ENCODE measurements at regions not wholly inside any gene's neighbourhood (a gene's known extent, or its start where the extent isn't known, plus 50 kb on each side); places are given as distances from the start of the nearest gene placed in this dataset.
A peak's percentile ranks its signal among the peaks of the same experiment; 100 is the strongest.
"Not testable (repeated sequence)": the region's sequence is repeated elsewhere in the genome, so short reads cannot be mapped to it uniquely, and the experiment has no call there.

DNA sequence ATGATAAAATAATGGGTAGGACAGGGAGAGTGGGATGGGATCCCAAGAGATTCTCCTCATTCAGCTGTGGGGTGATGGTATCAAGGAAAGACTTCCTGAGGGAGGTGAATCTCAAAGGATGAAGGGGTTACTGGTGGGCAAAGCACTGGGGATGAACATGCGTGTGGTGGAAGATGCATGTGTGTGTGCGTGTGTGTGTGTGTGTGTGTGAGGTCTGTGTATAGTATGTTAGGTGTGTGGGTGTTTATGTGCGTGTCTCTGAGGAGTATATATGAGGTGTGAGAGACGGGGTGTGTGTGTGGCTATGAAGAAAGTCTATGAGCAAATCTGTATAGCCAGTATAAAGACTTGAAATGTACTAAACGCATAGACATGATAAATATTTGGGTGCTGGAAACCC is 220.0 kb upstream of the MYLIP start:
- Mint-ChIP-seq H3K4me3 (no peak overlapping the region), H3K9me3 (no peaks in the 10 kb centered on the region), H3K27me3 (no peaks in the 10 kb centered on the region), H3K36me3 (ENCODE audit: low read depth) (no peaks in the 10 kb centered on the region), H3K4me1 (ENCODE audit: low read depth) (peaks cover 52% of the 10 kb centered on the region), H3K27ac (no peak overlapping the region)
- intact Hi-C loops (cut with micrococcal nuclease): no loop called here

DNA sequence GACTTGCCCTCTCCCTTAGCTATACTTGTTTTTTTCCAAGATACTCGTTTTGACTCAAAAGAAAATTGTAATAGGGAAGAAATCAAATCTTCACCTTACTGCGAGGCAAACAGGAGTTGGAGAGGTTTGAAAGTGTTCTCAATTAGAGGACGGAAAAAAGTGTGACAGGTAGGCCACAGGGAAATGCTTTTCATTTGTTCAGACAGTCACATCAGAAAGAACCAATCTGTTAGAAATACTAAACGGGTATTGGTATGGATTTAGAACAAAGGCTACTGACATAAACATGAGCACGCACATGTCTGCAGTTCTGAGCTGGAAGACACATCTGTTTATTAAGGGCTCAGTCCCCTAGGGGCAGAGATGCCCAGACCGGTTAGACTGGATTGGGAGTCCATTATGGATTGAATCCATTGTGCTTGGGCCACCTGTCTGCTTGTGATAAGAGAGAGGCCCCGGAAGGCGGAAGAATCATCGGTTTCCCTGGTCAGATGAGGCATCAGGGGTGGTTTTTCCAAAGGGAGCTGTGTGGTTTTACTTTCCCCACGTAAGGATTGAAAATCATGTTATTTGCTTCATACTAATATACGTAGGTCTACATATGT is 220.9 kb upstream of the MYLIP start:
- peaks cover 58% of the 10 kb centered on the region for H3K4me1 Mint-ChIP-seq (ENCODE audit: low read depth)
- H3K27me3 Mint-ChIP-seq: no peaks in the 10 kb centered on the region
- intact Hi-C loops (cut with micrococcal nuclease): no loop called here
- no peak overlapping the region for H3K27ac Mint-ChIP-seq
- H3K9me3 Mint-ChIP-seq: peaks cover 8% of the 10 kb centered on the region
- no peak overlapping the region for H3K4me3 Mint-ChIP-seq
- peaks cover 5% of the 10 kb centered on the region for H3K36me3 Mint-ChIP-seq (ENCODE audit: low read depth)

DNA sequence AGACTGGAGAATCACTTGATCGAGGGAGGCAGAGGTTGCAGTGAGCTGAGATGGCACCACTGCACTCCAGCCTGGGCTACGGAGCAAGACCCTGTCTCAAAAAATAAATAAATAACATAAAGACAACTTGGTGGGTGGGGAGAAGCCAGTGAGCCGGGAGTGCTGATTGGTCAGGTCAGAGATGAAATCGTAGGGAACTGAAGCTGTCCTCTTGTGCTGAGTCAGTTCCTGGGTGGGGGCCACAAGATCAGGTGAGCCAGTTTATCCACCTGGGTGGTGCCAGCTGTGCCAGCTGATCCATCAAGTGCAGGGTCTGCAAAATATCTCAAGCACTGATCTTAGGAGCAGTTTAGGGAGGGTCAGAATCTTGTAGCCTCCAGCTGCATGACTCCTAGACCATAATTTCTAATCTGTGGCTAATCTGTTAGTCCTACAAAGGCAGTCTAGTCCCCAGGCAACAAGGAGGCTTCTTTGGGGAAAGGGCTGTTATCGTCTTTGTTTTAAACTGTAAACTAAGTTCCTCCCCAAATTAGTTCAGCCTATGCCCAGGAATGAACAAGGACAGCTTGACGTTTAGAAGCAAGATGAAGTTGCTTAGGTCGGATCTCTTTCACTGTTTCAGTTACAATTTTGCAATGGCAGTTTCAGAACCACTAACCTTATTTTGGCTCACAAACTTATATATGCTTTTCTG is 221.5 kb upstream of the MYLIP start:
- intact Hi-C loops (cut with micrococcal nuclease); H3K27me3 Mint-ChIP-seq; H3K9me3 Mint-ChIP-seq; H3K4me3 Mint-ChIP-seq; H3K36me3 Mint-ChIP-seq (ENCODE audit: low read depth): not testable (repeated sequence)
- H3K4me1 Mint-ChIP-seq (ENCODE audit: low read depth): peaks cover 56% of the 10 kb centered on the region
- H3K27ac Mint-ChIP-seq: peak overlapping the region; percentile 74

DNA sequence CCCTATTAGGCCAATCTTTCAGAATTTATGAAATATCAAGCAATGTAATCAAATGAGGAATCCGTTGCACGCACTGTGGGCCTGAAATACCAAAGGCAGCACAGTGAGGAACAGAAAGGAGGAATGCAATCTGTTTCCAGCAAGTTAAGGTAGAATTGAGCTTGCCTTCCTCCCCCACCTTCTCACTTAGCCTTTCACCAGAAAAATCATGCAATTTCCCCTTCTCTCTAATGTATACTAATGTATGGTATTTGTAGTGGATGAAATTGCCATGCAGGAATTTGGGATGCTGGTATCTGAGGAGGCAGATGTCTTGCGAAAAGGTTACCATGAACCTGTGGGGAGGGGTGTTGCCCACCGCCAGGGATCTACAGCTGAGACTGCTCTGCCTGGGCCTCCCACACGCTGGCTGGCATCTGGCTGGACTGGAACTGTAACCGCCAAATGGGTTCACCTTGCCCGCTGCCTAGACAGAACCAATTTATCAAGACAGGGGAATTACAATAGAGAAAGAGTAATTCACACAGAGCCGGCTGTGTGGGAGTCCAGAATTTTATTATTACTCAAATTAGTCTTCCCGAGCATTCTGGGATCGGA is 222.4 kb upstream of the MYLIP start:
- Mint-ChIP-seq H3K36me3 (ENCODE audit: low read depth) (peaks cover 5% of the 10 kb centered on the region), H3K27ac (peak overlapping the region; percentile 74), H3K27me3 (no peaks in the 10 kb centered on the region), H3K4me3 (no peak overlapping the region), H3K9me3 (peaks cover 10% of the 10 kb centered on the region), H3K4me1 (ENCODE audit: low read depth) (peaks cover 58% of the 10 kb centered on the region)
- intact Hi-C loops (cut with micrococcal nuclease): no loop called here

DNA sequence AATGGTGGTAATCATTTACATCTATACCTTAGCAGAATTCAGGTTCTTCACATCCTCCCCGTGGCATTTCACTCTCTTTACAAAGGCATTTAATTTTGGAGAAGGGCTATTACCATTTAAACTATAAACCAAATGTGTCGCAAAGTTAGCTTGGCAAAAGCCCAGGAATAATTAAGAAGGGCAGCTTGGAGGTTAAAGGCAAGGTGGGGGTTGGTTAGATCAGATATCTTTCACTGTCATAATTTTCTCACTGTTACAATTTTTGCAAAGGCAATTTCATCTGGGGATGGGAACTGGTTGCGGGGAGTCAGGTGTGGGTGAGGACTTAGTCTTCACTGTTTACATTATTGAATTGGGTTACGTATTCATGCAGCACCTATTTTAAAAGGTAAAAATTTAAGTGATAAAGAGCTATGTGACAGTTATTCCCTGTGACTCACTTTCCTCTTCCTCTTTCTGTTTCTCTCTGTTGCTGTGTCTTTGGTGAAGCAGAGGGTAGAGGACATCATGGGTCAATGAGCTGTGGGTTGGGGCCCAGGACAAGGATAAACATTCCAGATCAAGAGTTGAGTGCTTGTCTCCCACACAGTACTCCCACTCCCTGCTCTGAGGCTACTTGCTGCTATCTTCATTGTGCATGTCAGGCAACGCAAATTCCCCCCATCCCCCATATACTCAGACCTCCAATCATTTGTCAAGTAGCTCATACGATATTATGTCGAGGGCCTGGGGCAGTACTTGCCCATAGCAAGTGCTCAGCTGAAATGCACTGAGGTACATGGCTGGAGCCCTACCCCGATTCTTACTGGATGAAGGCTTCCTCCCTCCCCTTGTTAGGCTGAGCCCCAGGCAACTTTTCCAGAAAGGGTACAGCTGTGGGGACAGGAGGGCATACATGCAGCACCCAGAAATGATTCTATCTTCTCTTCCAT is 223.1 kb upstream of the MYLIP start:
- H3K36me3 Mint-ChIP-seq (ENCODE audit: low read depth): peaks cover 5% of the 10 kb centered on the region
- intact Hi-C loops (cut with micrococcal nuclease): no loop called here
- H3K4me1 Mint-ChIP-seq (ENCODE audit: low read depth): peaks cover 66% of the 10 kb centered on the region
- no peaks in the 10 kb centered on the region for H3K27me3 Mint-ChIP-seq
- H3K27ac Mint-ChIP-seq: peak overlapping the region; percentile 74
- H3K4me3 Mint-ChIP-seq: no peak overlapping the region
- H3K9me3 Mint-ChIP-seq: peaks cover 10% of the 10 kb centered on the region

DNA sequence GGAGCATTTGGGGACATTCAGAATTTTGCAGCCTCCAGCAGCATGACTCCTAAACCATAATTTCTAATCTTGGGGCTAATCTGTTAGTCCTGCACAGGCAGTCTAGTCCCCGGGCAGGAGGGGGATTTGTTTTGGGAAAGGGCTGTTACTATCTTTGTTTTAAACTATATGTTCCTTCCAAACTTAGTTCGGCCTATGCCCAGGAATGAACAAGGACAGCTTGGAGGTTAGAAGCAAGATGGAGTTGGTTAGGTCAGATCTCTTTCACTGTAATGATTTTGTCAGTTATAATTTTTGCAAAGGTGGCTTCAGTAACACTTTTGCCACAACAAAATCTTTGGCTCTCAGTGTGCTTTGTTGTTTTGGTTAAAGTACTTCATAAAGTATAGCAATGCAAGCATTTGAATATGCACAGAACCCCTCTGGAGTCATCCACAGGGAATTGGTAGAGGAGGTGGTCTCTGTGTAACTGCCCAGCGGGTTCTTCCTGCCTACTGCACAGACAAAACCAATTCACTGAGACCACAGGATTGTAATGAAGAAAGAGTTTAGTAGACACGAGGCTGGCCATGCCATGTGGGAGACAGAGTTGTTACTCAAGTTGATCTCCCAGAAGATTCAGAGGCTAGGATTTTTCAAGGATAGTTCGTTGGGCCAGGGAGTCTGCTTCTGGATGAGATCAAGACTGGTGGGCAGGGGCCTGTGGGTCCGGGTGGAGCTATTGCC is 224.1 kb upstream of the MYLIP start:
- peaks cover 68% of the 10 kb centered on the region for H3K4me1 Mint-ChIP-seq (ENCODE audit: low read depth)
- peaks cover 5% of the 10 kb centered on the region for H3K36me3 Mint-ChIP-seq (ENCODE audit: low read depth)
- peaks cover 10% of the 10 kb centered on the region for H3K9me3 Mint-ChIP-seq
- H3K27ac Mint-ChIP-seq: peak overlapping the region; percentile 74
- no peak overlapping the region for H3K4me3 Mint-ChIP-seq
- H3K27me3 Mint-ChIP-seq: no peaks in the 10 kb centered on the region
- intact Hi-C loops (cut with micrococcal nuclease): no loop called here

DNA sequence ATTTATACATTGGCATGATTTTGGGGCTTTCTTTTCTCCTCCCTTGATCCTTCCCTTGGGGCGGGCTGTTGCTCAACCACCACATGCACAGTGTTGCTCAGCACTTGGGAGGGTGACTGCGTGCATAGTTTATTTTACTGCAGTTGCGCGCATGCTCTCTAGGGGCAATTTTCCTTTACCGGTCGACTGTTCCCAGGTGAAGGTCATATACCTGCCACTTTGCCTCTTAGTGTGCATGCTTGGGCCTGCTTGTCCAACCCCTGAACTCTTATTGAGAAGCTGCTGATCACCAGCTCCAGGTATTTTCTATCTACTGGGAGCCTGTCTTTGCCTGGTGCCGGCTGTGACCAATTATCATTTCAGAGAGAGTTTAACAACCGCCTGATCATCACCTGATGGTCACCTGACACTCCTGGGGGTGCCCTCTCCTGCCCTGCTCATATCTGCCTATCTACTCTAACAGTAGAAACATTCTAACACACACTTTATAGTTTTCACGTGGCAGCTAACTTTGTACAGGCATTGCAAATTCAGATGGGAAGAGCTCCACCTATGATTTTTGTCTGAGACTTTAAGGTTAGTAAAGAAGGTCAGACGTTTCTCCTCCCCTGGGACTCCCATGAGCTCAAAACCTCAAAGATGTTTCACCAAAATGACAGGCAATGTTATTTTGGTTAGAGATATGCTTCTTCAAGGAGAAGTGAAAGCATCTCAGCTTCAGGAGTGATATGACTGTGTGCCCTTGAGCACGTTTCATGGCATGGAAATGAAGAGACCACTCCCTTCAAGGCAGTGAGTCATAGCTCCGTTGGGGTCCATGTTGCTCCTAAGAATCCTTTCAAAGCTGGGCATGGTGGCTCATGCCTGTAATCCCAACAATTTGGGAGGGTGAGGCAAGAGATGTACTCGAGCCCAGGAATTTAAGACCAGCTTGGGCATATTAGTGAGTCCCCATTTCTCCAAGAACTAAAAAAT is 227.5 kb upstream of the MYLIP start:
- Mint-ChIP-seq H3K4me1 (ENCODE audit: low read depth) (peaks cover 69% of the 10 kb centered on the region), H3K27me3 (no peaks in the 10 kb centered on the region), H3K36me3 (ENCODE audit: low read depth) (peaks cover 5% of the 10 kb centered on the region), H3K9me3 (peaks cover 10% of the 10 kb centered on the region), H3K27ac (peak overlapping the region; percentile 92), H3K4me3 (peak overlapping the region; percentile 37)
- intact Hi-C loops (cut with micrococcal nuclease): loop anchor here (1.0 kb wide), 2 partner anchors 20 to 230 kb away; no protein-coding TSS in a partner anchor

DNA sequence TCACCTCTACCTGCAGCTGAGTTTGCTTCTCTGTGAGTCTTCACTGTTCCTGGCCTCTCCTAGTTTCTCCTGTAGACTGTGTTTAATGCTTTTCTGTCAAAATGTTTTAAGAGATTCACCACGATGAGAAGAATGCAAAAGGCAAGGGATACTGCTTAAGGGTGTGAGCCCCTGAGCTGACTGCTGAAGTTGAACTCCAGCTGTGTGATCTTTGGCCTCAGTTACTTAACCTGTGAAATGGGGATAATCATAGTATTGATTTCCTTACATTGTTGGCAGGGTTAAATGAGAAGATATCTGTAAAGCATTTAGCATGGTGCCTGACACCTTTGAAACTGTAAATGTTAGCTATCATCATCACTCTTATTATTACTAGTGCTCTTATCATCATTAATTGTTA is 230.2 kb upstream of the MYLIP start:
- Mint-ChIP-seq H3K4me3 (no peak overlapping the region), H3K9me3 (peaks cover 8% of the 10 kb centered on the region), H3K27me3 (no peaks in the 10 kb centered on the region), H3K36me3 (ENCODE audit: low read depth) (peaks cover 4% of the 10 kb centered on the region), H3K4me1 (ENCODE audit: low read depth) (peaks cover 54% of the 10 kb centered on the region), H3K27ac (peak overlapping the region; percentile 58)
- intact Hi-C loops (cut with micrococcal nuclease): no loop called here

DNA sequence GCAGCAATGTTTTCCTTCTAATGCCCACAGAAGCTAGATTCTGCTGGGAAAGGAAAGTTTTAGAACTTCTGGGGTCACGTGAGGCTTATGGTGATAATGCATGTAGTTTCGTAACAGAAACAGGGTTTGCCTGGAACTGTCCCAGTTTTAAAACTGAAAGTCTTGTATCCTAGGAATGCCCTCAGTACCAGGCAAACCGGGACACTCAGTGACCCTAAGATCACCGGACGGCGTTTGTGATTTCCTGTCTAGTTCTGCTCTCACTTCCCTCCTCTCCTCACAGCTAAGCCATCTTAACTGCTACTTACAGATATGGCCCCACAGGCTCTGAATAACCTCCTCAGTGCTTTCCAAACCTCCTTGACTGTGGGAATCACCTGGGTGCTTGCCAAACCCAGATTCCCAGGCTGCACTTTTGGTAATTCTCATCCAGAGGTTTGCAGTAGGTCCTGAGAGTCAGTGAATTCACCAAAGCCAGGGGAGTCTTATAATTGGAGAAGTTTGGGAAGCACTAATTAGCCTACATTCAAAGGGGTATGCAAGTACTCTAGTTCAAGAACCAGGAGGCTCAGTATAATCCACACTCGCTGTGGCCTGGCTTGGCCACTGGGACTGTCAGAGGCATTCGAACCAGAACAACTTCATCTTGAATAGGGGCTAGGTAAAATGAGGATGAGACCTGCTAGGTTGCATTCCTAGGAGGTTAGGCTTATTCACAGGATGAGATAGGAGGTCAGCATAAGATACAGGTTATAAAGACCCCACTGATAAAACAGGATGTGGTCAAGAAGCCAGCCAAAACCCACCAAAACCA is 231.6 kb upstream of the MYLIP start:
- no peaks in the 10 kb centered on the region for H3K9me3 Mint-ChIP-seq
- peak overlapping the region; percentile 82 for H3K27ac Mint-ChIP-seq
- no peaks in the 10 kb centered on the region for H3K36me3 Mint-ChIP-seq (ENCODE audit: low read depth)
- H3K27me3 Mint-ChIP-seq: no peaks in the 10 kb centered on the region
- no peak overlapping the region for H3K4me3 Mint-ChIP-seq
- intact Hi-C loops (cut with micrococcal nuclease): no loop called here
- H3K4me1 Mint-ChIP-seq (ENCODE audit: low read depth): peaks cover 48% of the 10 kb centered on the region

DNA sequence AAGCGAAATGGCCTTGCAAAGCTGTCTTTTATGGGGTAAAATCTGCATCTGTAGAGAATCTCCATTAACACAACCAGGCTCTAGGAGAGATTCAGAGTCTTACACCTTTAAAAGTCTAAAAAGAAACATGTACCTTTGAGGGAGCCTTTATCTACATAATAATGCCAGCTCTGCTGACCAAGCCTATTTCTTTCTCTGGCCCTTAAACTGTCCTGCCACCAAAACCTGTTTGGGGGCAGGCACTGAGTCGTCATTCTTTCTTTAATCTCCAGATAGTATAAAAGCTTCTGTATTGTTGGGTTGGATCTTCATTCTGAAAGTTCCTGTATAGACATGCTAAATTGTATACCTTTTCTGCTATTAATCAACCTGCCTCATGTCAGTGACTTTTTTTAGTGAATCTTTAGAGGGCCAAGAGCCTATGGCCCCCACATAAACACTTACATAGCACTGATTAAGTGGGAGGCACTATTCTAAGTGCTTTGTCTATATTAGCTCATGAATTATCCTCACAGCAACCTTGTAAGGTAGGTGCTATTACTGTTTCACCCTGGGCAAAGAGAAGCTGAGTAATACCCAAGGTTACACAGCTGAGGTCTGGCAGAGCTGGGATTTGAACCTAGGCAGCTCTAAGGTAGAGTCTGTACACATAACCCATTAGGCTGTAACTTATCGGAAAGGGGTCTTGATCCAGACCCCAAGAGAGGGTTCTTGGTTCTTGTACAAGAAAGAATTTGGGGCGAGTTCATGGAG is 232.3 kb upstream of the DTNBP1 start:
- Mint-ChIP-seq H3K36me3 (ENCODE audit: low read depth) (no peaks in the 10 kb centered on the region), H3K9me3 (no peaks in the 10 kb centered on the region), H3K27ac (peak overlapping the region; percentile 56), H3K27me3 (no peaks in the 10 kb centered on the region), H3K4me3 (no peak overlapping the region), H3K4me1 (ENCODE audit: low read depth) (peaks cover 31% of the 10 kb centered on the region)
- intact Hi-C loops (cut with micrococcal nuclease): no loop called here

DNA sequence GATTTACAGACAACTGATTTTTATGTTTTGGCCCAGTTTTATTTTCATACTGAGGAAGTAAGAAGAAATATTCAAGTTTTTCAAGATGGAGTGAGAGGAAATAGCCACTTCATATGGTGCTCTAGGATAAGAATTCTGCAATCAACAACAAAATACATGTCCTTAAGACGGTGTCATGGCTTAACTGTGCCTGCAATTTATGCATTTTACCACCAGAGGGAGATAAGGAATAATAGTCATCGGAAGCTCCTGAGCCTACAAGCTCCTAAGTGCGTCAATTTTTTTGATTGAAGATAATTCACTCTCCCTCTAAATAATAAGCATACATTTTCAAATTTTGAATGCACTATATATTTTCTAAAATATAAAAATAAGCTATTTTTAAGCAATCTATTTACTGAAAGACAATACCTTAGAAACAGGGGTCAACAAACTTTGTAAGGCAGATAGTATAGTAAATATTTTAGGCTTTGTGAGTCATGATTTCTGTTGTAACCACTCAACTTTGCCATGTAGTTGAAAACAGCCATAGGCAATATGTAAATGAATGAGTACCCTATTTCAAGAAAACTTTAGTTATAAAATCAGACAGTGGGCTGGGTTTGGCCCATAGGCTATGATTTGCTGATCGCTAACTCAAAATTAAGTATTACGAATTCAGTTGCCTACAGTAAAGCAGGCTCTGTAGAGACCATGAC is 230.9 kb upstream of the DTNBP1 start:
- Mint-ChIP-seq H3K4me1 (ENCODE audit: low read depth) (peaks cover 43% of the 10 kb centered on the region), H3K36me3 (ENCODE audit: low read depth) (no peaks in the 10 kb centered on the region), H3K9me3 (no peaks in the 10 kb centered on the region), H3K27me3 (no peaks in the 10 kb centered on the region), H3K4me3 (no peak overlapping the region), H3K27ac (no peak overlapping the region)
- intact Hi-C loops (cut with micrococcal nuclease): no loop called here

Measured in dendritic cell treated with granulocyte-macrophage colony-stimulating factor and Interleukin-4, amounts not matched to agents 40 ng/mL and 50 ng/mL, for 4 days (primary cell).